Lower leg skin (tissue), 4 donors: ENCODE measurements at regions not wholly inside any gene's neighbourhood (a gene's known extent, or its start where the extent isn't known, plus 50 kb on each side); places are given as distances from the start of the nearest gene placed in this dataset.

ENCODE experiments used
- DNase-seq, 2 donors: peaks; one replicate each; pipeline ENCODE4 v3.0.0-alpha.2; 2019; ENCODE audit warnings: low spot score in 2 of 2
- H3K4me3 ChIP-seq: fragments of 200-600 bp; sonication (generic); 2 replicates; pipeline ENCODE4 v1.5.1; 2017; ENCODE audit warnings: mild to moderate bottlenecking, low read depth; ENCODE audit not compliant: poor library complexity, severe bottlenecking
- CTCF ChIP-seq, 3 donors: fragments of 450-650 bp; IDR thresholded peaks; one replicate each; pipeline ENCODE4 v1.5.1; 2016; ENCODE audit warnings: antibody characterized with exemption in 3 of 3, mild to moderate bottlenecking in 3 of 3, moderate library complexity in 2 of 3
- POLR2A ChIP-seq, 2 donors: fragments of 450-650 bp; IDR thresholded peaks; one replicate each; pipeline ENCODE4 v1.6.1; 2016 to 2017; ENCODE audit warnings: antibody characterized with exemption in 2 of 2, mild to moderate bottlenecking in 1 of 2, moderate library complexity in 1 of 2
- WGBS, 2 donors: methylation state at CpG; one replicate each; pipeline ENCODE4 v1.1.5; 2018; 5-methylcytosine and 5-hydroxymethylcytosine counted together
- intact Hi-C: fragments of 100-400 bp; cut with DNase I; formaldehyde crosslinking; loops from one replicate; pipeline ENCODE4 v1.15.0; 2023; ENCODE audit warnings: low total_unique reads

GRCh38 chr15:69644876-69645275 is 192.3 kb downstream of the RPLP1 start:
- WGBS, 2 donors = 79 to 87% methylated on average over 1 of the region's 1 CpG
- H3K4me3 ChIP-seq = no peak overlapping the region
- DNase-seq = no peak
- intact Hi-C loops = no loop called here
- no peak for TF ChIP-seq CTCF (IDR thresholded peaks at IDR 0.05)
- TF ChIP-seq POLR2A (IDR thresholded peaks at IDR 0.05) = no peak

- H3K4me3 ChIP-seq = no peak overlapping the region
- intact Hi-C loops = no loop called here
- TF ChIP-seq POLR2A (IDR thresholded peaks at IDR 0.05) (no peak), CTCF (IDR thresholded peaks at IDR 0.05) (no peak)
- WGBS, 2 donors = 90 to 94% methylated on average over 1 of the region's 1 CpG
- DNase-seq = peak in 1 of 2 donors; percentile 36
Observed at GRCh38 chr15:69647142-69647513, 194.5 kb downstream of the RPLP1 start.

GRCh38 chr15:69648212-69648611 is 195.6 kb downstream of the RPLP1 start:
- WGBS, 2 donors = 36 to 38% methylated on average over 14 of the region's 14 CpGs
- intact Hi-C loops = no loop called here
- TF ChIP-seq CTCF (IDR thresholded peaks at IDR 0.05) (no peak), POLR2A (IDR thresholded peaks at IDR 0.05) (no peak)
- peak in 1 of 2 donors; percentile 65 for DNase-seq
- H3K4me3 ChIP-seq = no peak overlapping the region

- 52 to 54% methylated on average over 13 of the region's 13 CpGs for WGBS, 2 donors
- H3K4me3 ChIP-seq = no peak overlapping the region
- no peak for TF ChIP-seq POLR2A (IDR thresholded peaks at IDR 0.05)
- TF ChIP-seq CTCF (IDR thresholded peaks at IDR 0.05) = no peak
- intact Hi-C loops = no loop called here
- DNase-seq = peak in 1 of 2 donors; percentile 46
Observed at GRCh38 chr15:69648775-69649735, 196.4 kb downstream of the RPLP1 start.

GRCh38 chr15:69652293-69652692 is 199.7 kb downstream of the RPLP1 start:
- peak in 1 of 2 donors; percentile 20 for DNase-seq
- intact Hi-C loops = no loop called here
- no peak overlapping the region for H3K4me3 ChIP-seq
- 100% methylated on average over 1 of the region's 1 CpG for WGBS, 2 donors
- no peak for TF ChIP-seq POLR2A (IDR thresholded peaks at IDR 0.05)
- no peak for TF ChIP-seq CTCF (IDR thresholded peaks at IDR 0.05)
